GM23248 (cell line): ENCODE measurements at regions not wholly inside any gene's neighbourhood (a gene's known extent, or its start where the extent isn't known, plus 50 kb on each side); places are given as distances from the start of the nearest gene placed in this dataset.
"Not testable (repeated sequence)": the region's sequence is repeated elsewhere in the genome, so short reads cannot be mapped to it uniquely, and the experiment has no call there.

Experiments used
- DNase-seq: peaks from one replicate; pipeline ENCODE4 v3.0.0-alpha.2; 2015
- H2AFZ ChIP-seq: fragments of 200-600 bp; sonication (generic); 2 replicates; pipeline ENCODE4 v1.6.1; 2016; ENCODE audit warnings: antibody characterized with exemption
- H3F3A ChIP-seq: fragments of 200-600 bp; sonication (generic); 2 replicates; pipeline ENCODE4 v1.6.1; 2016; ENCODE audit warnings: mild to moderate bottlenecking, antibody characterized with exemption, mixed run types; ENCODE audit not compliant: insufficient read depth
- H3K27ac ChIP-seq: fragments of 200-600 bp; sonication (generic); 2 replicates; pipeline ENCODE4 v1.5.1; 2016; ENCODE audit warnings: mild to moderate bottlenecking
- H3K27me3 ChIP-seq: fragments of 200-600 bp; sonication (generic); replicated peaks from 2 replicates; pipeline ENCODE4 v1.6.1; 2016; ENCODE audit warnings: mild to moderate bottlenecking; ENCODE audit not compliant: insufficient read depth
- H3K36me3 ChIP-seq: fragments of 200-600 bp; sonication (generic); 2 replicates; pipeline ENCODE4 v1.6.1; 2016; ENCODE audit warnings: low read depth, mild to moderate bottlenecking
- H3K4me1 ChIP-seq: fragments of 200-600 bp; sonication (generic); 2 replicates; pipeline ENCODE4 v1.6.1; 2016; ENCODE audit warnings: mild to moderate bottlenecking; ENCODE audit not compliant: insufficient read depth
- H3K4me2 ChIP-seq: fragments of 200-600 bp; sonication (generic); one replicate; pipeline ENCODE4 v1.6.1; 2016; ENCODE audit warnings: mild to moderate bottlenecking; ENCODE audit not compliant: unreplicated experiment
- H3K4me3 ChIP-seq: fragments of 200-600 bp; sonication (generic); 2 replicates; pipeline ENCODE4 v1.5.1; 2016; ENCODE audit warnings: mild to moderate bottlenecking
- H3K79me2 ChIP-seq: fragments of 200-600 bp; sonication (generic); 2 replicates; pipeline ENCODE4 v1.6.1; 2016; ENCODE audit warnings: mild to moderate bottlenecking; ENCODE audit not compliant: insufficient read depth
- H3K9ac ChIP-seq: fragments of 200-600 bp; sonication (generic); 2 replicates; pipeline ENCODE4 v1.6.1; 2016; ENCODE audit warnings: mild to moderate bottlenecking
- H3K9me2 ChIP-seq: fragments of 200-600 bp; sonication (generic); 2 replicates; pipeline ENCODE4 v1.6.1; 2016; ENCODE audit warnings: mixed run types, mild to moderate bottlenecking, moderate library complexity; ENCODE audit not compliant: insufficient read depth
- H3K9me3 ChIP-seq: fragments of 200-600 bp; sonication (generic); one replicate; pipeline ENCODE4 v1.6.1; 2017; ENCODE audit warnings: low read depth
- H4K20me1 ChIP-seq: fragments of 200-600 bp; sonication (generic); 2 replicates; pipeline ENCODE4 v1.6.0; 2016; ENCODE audit not compliant: insufficient read depth
- EZH2 ChIP-seq: fragments of 200-600 bp; sonication (generic); IDR thresholded peaks from 2 replicates; pipeline ENCODE4 v1.6.1; 2018; ENCODE audit warnings: antibody characterized with exemption, mild to moderate bottlenecking; ENCODE audit not compliant: insufficient read depth, poor library complexity, severe bottlenecking
- EZH2phosphoT487 ChIP-seq: fragments of 200-600 bp; sonication (generic); IDR thresholded peaks from 2 replicates; pipeline ENCODE4 v1.6.1; 2018; ENCODE audit warnings: antibody characterized with exemption, moderate library complexity, mild to moderate bottlenecking, low read depth; ENCODE audit not compliant: insufficient read depth
- WGBS, 2 experiments: methylation state at CpG; one replicate each; pipeline ENCODE4 v1.1.6; 2015 to 2017; ENCODE audit warnings: low lambda C conversion rate in 2 of 2, low coverage in 1 of 2; ENCODE audit errors: missing lambda C conversion rate in 2 of 2; 5-methylcytosine and 5-hydroxymethylcytosine counted together
- in situ Hi-C: fragments of 300-500 bp; cut with MboI; formaldehyde crosslinking; loops from 2 replicates; pipeline ENCODE4 v1.15.0; 2020

GRCh38 chr2:103179798-103180197 lies 418.0 kb downstream of the TMEM182 start:
- Histone ChIP-seq H2AFZ (no peak overlapping the region), H4K20me1 (no peaks in the 10 kb centered on the region), H3K9me3 (no peaks in the 10 kb centered on the region), H3K4me1 (no peaks in the 10 kb centered on the region), H3K4me3 (no peak overlapping the region), H3K27ac (no peak overlapping the region), H3K4me2 (no peak overlapping the region), H3K79me2 (no peaks in the 10 kb centered on the region), H3K27me3 (no peaks in the 10 kb centered on the region), H3K9ac (no peak overlapping the region), H3F3A (no peaks in the 10 kb centered on the region), H3K36me3 (no peaks in the 10 kb centered on the region), H3K9me2 (no peaks in the 10 kb centered on the region)
- DNase-seq: no peak
- in situ Hi-C loops: no loop called here
- TF ChIP-seq EZH2phosphoT487: no peak
- TF ChIP-seq EZH2: no peak
- 5 to 7% methylated on average over 3 of the region's 3 CpGs for WGBS, 2 experiments

- H3K9me3 ChIP-seq: no peaks in the 10 kb centered on the region
- no peak overlapping the region for H3K4me2 ChIP-seq
- H3K36me3 ChIP-seq: no peaks in the 10 kb centered on the region
- no peaks in the 10 kb centered on the region for H4K20me1 ChIP-seq
- in situ Hi-C loops: no loop called here
- TF ChIP-seq EZH2 (no peak), EZH2phosphoT487 (no peak)
- H3K9ac ChIP-seq: no peak overlapping the region
- H3K27me3 ChIP-seq: no peaks in the 10 kb centered on the region
- no peak overlapping the region for H2AFZ ChIP-seq
- no peak overlapping the region for H3K27ac ChIP-seq
- no peaks in the 10 kb centered on the region for H3K4me1 ChIP-seq
- no peaks in the 10 kb centered on the region for H3K79me2 ChIP-seq
- H3K9me2 ChIP-seq: no peaks in the 10 kb centered on the region
- H3F3A ChIP-seq: no peaks in the 10 kb centered on the region
- WGBS, 2 experiments: 4 to 5% methylated on average over 1 of the region's 1 CpG
- H3K4me3 ChIP-seq: no peak overlapping the region
- no peak for DNase-seq
Observed at GRCh38 chr2:103183061-103183460, 421.2 kb downstream of the TMEM182 start.

- WGBS, 2 experiments: 8 to 12% methylated on average over 3 of the region's 3 CpGs
- Histone ChIP-seq H3K4me1 (no peaks in the 10 kb centered on the region), H3K4me3 (no peak overlapping the region), H3K36me3 (no peaks in the 10 kb centered on the region), H3K9ac (no peak overlapping the region), H3K9me2 (no peaks in the 10 kb centered on the region), H3K9me3 (no peaks in the 10 kb centered on the region), H3K27ac (no peak overlapping the region), H2AFZ (no peak overlapping the region), H3K27me3 (no peaks in the 10 kb centered on the region), H4K20me1 (no peaks in the 10 kb centered on the region), H3K4me2 (no peak overlapping the region), H3F3A (no peaks in the 10 kb centered on the region), H3K79me2 (no peaks in the 10 kb centered on the region)
- TF ChIP-seq EZH2phosphoT487 (no peak), EZH2 (no peak)
- in situ Hi-C loops: no loop called here
- DNase-seq: no peak
Observed at GRCh38 chr2:103196802-103197201, 435.0 kb downstream of the TMEM182 start.

GRCh38 chr2:103200774-103201173 lies 438.9 kb downstream of the TMEM182 start:
- H3K4me2 ChIP-seq, H3K9ac ChIP-seq, H3K36me3 ChIP-seq, H3K4me1 ChIP-seq, DNase-seq, H3K4me3 ChIP-seq, H2AFZ ChIP-seq, H3K9me2 ChIP-seq, H3K27ac ChIP-seq, H3K79me2 ChIP-seq, H3K9me3 ChIP-seq, in situ Hi-C loops, H3K27me3 ChIP-seq, H3F3A ChIP-seq, H4K20me1 ChIP-seq: not testable (repeated sequence)
- WGBS, 2 experiments: 33 to 34% methylated on average over 4 of the region's 4 CpGs

- Histone ChIP-seq H2AFZ (no peak overlapping the region), H3K4me2 (no peak overlapping the region), H3K9me2 (no peaks in the 10 kb centered on the region), H3K79me2 (no peaks in the 10 kb centered on the region), H3K4me3 (no peak overlapping the region), H3K9me3 (no peaks in the 10 kb centered on the region), H3K9ac (no peak overlapping the region), H3K36me3 (no peaks in the 10 kb centered on the region), H3K4me1 (no peaks in the 10 kb centered on the region), H3F3A (no peaks in the 10 kb centered on the region), H3K27ac (no peak overlapping the region), H3K27me3 (no peaks in the 10 kb centered on the region), H4K20me1 (no peaks in the 10 kb centered on the region)
- in situ Hi-C loops: no loop called here
- TF ChIP-seq EZH2: no peak
- no peak for TF ChIP-seq EZH2phosphoT487
- 5 to 13% methylated on average over 3 of the region's 3 CpGs for WGBS, 2 experiments
- no peak for DNase-seq
Observed at GRCh38 chr2:103208916-103209315, 447.1 kb downstream of the TMEM182 start.
